Activated CD4-positive, alpha-beta T cell treated with anti-CD3 and anti-CD28 coated beads, Interleukin-2, amount 50 U/mL, for 48 hours (primary cell): ENCODE measurements at regions not wholly inside any gene's neighbourhood (a gene's known extent, or its start where the extent isn't known, plus 50 kb on each side); places are given as distances from the start of the nearest gene placed in this dataset.

Experiments
- DNase-seq, 2 experiments: peaks; one replicate each; pipeline ENCODE4 v3.0.0-alpha.2; 2020

DNA sequence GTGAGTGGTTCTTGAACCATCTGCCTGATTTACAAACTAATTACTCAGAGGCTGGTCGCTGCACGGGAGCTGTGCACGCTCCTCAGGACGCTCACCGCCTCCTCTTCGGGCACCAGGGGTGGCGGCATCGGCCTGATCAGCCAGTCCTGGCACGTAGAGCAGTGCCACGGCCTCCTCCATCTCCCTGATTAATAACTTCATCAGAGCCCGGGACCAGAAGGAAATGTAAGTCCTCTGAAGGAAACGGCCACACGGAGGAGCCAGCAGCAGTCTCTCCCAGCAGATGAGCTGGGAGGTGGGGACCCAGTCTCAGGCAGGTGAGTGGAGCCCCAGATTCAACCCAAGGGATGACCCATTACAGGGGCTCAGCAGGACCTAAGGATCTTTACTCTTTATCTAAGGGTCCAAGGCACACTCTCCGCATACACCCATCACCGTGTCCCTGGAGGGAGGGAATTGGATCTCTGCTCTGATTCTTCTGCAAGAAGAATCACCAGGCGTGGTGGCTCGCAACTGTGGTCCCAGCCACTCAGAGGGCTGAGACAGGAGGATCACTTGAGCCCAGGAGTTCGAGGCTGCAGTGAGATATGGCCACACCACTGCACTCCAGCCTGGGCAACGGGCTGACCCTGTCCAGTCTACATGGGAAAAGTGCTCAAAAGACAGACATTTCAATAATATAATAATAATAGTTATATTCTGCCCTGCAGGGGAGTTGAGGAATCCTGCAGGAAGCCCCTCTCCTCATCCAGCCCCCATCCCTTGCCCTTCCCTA, 366.5 kb downstream of the SEC14L1 start:
- no peak for DNase-seq

DNA sequence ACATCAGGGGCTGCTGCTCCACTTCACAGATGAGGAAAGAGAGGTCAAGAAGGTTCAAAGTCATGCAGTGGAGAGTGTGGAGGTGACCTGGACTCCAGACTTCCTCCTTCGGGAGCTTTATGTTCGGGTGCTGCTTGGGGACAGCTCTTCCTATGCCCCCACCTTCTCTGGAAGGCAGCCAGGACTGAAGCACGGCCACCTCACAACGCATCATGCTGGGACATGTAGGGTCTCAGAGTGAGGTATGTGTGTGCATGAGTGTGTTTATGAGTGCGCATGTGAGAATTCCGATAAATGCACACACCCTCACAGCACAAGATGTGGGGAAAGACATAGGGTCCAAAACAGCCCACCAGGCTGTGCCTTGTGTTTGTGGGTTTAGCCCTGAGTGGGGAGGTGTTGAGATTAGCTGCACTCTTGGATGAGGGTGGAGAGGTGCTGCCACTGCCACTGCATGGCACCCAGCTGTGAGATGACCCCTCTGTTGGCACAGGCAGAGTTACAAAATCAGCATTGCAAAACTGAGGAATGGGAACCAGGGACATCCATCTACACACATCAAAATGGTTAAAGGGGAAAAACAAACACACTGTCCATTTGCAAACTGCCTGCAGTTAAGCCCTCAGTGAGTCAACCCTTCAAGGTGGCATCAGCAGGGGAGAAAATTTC, 367.4 kb downstream of the SEC14L1 start:
- DNase-seq: no peak

DNA sequence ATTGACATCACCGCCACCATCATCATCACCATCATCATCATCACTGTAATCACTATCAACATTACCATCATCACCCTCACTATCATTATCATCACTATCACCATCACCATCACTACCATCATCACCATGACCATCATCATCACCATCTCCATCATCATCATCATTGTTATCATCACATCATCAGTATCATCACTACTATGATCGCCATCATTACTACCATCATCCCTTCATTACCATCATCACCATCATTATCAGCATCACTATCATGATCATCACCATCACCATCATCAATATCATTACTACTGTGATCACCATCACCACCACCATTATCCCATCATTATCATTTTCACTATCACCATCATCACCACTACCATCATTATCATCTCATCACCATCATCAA, 368.3 kb downstream of the SEC14L1 start:
- DNase-seq: no peak

DNA sequence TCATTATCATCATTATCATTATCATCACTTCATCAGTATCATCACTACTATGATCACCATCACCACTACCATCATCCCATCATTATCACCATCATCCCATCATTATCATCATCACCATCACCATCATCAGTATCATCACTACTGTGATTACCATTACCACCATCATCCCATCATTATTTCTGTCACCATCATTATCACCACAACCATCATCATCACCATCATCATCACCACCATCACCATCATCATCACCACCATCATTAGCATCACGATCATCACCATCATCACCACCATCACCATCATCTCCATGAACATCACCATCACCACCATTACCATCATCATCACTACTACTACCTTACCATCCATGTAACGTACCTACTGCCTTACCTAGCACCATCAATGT, 368.8 kb downstream of the SEC14L1 start:
- no peak for DNase-seq

DNA sequence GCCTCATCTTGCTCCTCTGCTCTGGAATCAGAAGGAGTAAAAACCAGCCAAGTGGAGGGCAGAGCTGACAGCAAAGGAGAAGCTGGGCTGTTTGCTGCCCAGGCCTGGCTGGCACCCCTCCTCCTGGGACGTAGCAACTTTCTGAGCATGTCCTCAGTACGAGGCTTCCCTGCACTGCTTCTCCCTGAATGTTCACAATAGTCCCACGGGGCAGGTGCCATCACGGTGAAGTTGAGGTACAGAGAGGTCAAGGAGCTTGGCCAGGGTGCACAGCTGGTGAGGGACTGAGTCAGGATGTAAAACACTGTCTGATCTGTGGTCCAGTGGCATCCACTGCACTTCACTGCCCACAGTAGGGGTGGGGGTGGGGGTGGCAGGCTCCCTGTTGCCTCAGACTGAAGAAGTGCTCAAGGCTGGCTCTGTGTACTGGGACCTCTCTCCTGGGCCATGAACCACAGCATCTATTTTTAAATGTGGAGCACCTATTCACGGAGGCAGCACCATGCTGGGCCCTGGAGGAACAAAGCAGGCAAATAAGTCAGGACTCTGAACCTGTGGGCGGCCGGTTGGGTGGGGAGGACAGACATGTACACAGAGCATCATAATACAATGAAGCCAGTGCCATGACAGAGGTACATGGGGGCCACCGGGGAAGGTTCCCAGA, 369.5 kb downstream of the SEC14L1 start:
- no peak for DNase-seq

DNA sequence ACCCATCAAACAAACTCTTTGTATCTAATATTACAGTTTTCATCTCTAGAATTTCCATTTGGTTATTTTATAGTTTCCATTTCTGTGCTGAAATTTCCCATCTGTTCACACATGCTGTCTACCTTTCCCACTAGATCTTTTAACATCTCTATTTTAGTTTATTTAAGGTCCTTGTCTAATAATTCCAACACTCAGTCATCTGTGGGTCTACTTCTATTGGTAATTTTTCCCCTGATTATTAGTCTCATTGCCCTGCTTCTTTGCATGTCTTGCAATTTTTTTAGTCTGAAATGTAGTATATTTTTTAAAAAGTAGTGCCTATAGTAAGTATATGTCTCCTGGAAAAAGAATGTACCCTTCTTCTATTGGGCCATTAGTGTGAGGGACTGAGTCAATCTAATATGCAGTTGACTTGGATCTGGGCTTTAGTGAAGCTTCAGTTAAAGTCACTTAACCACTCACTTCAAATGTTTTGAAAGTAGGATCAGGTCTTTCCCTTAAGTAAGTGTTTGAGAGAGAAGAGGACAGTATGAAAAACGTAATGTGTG, 370.8 kb downstream of the SEC14L1 start:
- DNase-seq: no peak

DNA sequence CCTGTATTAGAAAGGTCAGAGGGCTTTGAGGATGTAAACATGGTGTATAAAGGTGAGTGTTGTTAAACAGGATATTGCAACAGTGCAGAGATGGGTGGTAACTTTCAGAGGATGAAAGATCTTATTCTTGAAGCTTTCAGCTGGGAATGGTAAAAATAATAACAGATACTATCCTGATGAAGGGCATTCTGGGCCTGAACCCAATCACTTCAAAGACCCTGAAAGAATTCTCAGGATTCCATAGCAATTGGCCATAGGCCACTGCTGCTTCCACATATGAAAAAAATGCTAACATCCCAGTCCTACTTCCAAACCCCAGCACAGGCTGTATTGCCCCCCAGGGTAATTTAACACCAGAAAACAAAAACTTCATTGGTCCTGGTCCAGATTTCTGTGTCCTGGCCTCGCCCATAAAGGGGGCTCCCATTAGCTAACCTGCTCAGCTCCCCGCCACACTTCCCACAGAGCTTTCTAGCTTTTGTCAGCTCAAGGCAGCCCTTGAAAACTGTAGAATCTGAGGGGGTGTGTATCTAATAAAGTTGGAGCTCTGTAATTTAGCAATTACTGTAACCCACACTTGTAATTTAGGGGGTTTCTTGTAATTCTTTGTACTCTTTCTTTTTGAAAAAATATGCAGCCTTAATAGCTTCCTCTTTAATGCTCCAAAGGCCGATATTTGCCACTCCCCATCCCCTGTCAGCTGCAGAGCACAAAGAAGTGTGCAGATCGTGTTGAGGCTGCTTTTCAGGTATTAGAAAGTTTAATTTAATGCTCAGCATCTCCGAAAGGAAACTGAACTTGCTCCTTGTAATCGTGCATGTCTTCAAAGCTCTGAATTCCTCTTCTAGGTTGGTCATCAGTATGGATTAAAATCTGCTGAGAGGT, 371.5 kb downstream of the SEC14L1 start:
- no peak for DNase-seq

DNA sequence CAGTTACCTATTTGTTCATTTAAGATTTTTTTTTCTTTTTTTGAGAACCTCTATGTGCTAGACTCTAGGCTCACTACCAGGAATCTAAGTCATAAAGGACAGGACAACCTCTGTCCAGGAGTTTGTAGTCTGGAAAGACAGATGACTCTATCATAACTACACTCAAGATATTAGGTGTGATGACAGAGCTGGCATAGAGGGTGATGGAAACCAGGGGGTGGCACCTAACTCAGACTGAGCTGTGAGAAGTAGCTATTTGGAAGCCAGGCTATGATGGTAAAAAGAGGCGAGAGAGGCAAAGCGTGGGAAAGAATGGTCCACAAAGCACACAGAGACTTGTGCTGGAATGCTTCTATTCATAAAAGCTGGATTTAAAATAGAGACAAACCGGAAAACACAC, 372.3 kb downstream of the SEC14L1 start:
- no peak for DNase-seq

DNA sequence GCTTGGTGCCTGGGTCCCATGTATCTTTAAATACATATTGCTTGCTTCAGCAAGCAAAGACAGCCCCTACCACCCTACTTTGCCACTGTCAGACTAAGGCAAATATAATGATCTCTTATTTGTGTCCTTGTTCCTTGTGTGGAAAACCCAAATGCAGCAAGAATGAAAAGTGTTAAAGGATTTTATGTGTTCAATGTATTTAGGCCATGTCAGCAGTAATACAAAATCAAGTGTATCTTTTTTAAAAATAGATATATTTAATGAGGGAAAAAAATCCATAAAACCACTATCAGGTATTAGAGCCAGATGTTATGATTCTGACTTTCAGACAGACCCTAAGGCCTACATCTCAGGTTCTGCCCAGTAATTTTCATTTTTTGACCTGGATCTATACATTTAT, 374.5 kb downstream of the SEC14L1 start:
- DNase-seq: no peak

DNA sequence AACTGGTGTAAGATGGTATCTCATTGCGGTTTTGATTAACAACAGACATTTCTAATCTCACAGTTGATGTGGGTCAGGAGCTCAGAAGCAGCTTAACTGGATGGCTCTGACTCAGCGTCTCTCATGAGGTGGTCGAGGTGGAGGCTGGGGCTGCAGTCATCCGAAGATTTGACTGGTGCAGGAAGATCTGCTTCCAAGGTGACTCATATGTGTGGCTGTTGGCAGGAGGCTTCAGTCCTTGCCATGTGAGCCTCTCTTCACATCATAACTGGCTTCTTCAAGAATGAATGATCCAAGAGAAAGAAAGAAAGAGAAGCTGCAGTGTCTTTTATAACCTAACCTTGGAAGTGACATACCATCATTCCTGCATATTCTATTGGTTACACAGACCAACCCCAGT, 376.1 kb downstream of the SEC14L1 start:
- no peak for DNase-seq

DNA sequence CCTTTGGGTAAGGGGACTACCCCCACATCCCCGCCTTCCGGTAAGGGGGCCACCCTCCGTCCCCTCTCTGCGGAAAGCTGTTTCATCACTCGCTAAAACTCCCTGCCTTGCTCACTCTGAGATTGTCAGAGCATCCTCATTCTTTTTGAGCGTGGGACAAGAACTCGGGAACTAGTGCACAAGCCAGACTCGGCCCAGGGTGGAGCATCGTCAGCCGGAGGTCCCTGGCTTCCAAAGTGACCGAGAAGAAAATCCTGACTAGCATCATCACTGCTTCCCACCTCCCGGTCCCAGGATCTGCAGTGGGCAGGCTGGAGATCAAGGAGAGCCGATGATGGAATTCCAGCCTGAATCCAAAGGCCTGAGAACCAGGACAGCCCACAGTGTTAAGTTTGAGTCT, 380.3 kb downstream of the SEC14L1 start:
- DNase-seq: no peak

DNA sequence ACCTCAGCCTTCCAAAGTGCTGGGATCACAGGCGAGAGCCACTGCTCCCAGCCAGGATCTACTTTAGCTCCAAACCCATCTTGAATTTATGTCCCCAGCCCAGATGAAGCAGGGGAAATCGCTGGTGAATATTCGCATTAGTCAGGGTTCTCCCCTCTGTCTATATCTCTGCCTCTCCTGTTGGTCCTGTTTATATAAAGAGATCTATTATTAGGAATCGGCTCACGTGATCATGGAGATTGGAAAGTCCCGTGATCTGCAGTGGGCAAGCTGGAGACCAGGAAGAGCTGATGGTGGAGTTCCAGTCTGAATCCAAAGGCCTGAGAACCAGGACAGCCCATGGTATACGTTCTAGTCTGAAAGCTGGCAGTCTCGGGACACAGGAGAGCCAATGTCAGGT, 382.8 kb downstream of the SEC14L1 start:
- DNase-seq: no peak

DNA sequence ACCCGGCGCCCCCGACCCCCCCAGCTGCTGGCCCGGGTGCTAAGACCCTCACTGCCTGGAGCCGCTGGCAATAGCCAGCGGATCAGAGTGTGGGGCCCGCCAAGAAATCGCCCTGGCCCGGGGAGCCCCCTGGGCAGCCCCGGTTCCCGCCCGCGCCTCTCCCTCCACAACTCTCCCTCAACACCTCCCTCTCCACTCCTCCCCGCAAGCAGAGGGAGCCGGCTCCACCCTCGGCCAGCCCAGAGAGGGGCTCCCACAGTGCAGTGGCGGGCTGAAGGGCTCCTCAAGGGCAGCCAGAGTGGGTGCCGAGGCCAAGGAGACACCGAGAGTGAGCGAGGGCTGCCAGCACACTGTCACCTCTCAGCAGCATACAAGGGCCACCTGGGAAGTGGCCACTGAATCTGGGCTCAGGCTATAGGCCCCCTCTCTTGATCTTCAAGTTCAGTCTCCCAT, 385.5 kb downstream of the SEC14L1 start:
- DNase-seq: no peak

DNA sequence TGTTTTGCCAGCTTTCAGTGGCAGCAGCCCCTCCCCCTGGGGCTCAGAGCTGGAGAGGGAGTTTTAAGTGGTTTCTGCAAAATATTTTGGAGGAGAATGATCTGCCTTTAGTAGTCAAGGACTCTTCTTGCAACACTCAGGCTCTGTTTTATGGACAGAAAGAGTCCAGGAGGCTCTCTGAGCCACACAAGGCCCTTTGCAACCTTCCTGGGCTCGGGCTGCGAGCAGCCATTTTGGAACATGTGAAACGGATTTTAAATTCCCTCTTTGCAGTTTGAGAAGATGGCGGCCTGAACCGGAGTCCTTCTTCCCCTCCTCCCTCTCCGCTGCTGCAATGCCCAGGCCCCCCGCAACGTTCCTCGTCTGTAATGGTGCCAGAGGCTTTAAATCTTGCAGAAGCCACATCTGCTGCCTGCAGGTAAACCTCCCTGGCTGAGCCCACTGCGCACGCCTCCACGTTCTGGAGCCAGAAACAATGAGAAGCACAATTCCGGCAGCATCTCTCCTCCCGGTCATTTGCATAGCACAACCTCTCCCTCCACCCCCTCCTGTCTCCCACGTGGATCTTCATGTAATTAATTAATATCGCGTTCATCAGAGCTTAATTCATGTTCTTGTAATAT, 386.1 kb downstream of the SEC14L1 start:
- no peak for DNase-seq

DNA sequence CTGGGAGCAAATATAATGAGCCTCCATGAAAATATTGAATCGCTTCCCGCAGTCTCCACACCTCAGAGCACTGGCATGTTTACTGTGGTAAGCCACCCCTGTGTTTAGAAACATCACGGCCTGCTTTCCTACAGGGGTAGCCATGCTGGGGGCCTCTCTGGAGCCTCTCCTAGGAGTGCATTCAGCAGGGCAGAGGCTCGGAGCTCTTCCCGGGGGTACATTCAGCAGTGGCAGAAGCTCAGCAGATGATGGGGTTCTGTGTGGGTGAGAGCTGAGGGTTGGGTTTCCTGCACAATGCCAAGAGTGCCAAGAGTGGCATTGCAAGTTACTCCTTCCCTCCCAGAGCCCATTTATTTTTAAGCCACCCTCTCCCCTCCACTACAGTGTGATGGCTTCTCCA, 386.6 kb downstream of the SEC14L1 start:
- no peak for DNase-seq

DNA sequence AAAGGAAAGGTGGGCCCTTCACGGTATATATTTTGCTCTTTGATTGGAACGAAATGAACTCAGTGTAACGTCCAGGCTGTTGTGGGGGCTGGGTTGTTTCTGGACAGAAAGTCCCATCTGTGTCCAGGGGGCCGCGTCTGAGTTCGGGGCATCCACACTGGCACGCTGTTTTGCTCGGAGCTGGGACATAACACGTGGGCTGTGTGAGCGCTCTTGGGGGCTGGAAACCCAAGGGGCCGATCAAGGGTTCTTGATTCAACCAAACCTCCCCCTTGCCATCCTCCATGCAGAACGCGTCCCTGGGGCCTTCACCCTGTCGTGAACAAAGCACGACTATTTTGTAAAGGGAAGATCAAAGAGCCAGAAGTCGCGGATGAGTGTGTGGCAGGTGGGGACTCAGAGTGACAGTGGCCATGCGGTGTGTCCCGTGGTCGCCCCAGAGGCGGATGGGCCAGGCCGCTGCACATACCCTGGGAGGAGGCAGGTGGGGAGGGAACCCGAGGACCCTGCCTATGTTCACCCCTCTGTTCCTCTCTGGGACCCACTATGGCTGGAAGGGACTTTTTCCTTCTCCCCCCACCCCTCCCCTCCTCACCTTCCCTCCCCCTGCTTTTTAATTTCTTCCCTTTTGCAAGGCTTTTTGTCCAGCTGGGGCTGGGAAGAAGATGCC, 387.2 kb downstream of the SEC14L1 start:
- DNase-seq: no peak

DNA sequence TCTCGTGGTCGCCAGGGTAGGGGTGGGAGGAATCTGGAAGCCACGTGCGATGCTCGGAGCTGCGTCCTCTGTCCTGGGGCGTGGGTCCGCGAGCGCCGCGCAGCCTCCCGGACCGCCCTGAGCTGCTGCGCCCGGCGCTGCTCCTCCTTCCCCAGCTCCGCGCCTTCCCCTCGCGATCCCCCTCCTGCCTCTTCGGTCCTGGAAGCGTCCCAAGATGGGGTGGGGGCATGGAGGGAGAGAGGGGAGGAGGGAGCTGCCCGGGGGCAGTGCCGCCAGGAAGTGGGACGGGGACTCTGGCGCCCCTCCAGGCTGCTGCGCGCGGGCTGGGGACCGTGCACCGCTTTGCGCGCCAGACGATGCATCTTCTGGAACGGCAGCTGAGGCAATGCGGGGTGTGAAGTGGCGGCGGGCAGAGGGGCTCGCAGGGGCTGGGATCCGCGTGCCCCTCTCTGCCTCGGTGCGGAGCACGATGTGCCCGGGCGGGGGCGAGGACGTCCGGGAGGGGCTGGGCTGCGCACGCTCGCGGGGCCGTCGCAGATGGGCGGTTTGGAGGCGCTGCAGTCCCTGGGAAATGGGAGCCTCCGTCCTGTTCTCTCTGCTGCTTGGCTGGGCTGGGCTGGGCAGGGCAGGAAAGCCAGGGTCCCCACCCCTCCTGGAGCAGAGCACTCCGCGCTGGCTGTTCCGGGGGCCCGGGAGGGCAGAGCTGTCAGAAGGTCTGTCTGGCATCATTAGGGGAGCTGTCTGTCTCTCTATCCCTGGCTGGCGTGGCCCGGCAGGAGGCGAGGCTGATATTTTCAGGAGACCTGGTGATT, 388.0 kb downstream of the SEC14L1 start:
- peak; percentile 49 to 56 for DNase-seq

DNA sequence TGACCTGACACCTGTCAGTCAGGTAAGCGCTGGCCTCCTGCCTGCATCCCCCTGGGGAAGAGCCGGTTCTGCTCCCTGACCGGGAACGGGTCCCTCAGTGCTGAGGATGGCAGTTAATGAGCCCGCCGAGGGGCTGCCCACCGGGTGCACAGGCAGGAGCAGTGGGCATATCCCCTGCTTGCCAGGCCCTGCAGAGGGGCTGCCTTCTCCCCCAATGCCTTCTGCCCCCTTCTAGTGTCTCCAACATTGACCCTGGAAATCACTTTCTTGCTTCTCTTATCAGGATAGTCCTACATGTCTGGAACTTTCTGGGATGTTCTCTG, 388.5 kb downstream of the SEC14L1 start:
- DNase-seq: no peak

DNA sequence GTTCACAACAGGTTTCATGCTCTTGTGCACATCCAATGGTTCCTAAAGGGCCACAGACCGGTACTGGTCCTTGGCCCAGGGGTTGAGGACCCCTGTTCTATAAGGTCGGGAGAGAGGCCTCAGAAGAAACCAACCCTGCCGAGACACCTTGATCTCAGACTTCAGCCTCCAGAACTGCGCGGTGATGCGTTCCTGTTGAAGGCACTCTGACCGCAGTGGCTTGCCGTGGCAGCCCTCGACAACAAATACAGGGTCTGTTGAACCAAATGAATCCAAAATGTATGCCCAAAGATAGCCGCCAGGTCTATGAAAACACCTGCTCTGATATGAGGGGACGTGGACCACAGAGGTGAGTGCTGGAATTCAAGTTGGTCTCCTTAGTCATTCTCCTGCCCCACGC, 389.8 kb downstream of the SEC14L1 start:
- no peak for DNase-seq

DNA sequence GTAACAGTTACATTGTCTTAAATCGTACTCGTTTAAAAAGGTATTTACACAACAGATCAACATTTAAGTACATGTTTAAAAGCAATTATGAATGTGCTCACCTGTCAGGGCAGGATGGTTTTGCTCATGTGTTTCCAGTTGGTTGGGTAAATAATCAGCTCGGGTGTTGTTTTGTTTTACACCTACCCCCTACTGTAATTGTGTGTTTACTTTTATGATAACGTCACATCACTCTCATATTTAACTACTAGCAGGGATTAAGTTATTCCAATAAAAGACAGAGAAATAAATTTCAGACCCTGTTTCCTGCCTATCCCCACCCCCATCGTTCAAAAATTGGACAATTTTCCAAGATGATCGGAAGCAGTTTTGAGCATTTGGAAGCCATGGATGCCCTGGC, 390.2 kb downstream of the SEC14L1 start:
- no peak for DNase-seq

DNA sequence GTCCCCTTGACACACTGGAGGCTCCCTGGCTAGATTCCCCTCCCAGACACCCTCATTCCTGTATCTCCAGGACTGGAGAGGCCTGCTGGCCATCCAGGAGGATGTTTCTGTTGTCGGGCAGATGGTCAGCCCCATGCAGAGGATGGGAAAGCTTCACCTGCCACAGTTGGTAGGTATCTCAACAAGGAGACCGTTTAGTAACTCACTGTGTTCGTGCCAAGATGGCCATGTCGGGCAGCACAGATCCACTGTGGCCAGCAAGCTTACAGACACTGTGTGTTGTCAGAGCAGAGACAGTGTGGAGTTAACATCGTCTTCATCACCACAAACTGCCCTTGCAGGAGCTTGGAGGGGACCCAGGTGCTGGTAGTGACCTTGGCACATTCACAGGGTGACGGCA, 390.9 kb downstream of the SEC14L1 start:
- DNase-seq: no peak
